PC-9 (cell line): ENCODE measurements at regions not wholly inside any gene's neighbourhood (a gene's known extent, or its start where the extent isn't known, plus 50 kb on each side); places are given as distances from the start of the nearest gene placed in this dataset.

Source experiments
- EZH2 ChIP-seq: fragments of 200-600 bp; sonication (generic); IDR thresholded peaks from 2 replicates; pipeline ENCODE4 v1.8.0; 2017; ENCODE audit warnings: antibody characterized with exemption, low read depth
- TF ChIP-seq, protein P1 (sequence below): fragments of 200-600 bp; sonication (generic); conservative IDR thresholded peaks from 2 replicates; pipeline ENCODE4 v1.6.1; 2017; ENCODE audit warnings: mixed run types, antibody characterized with exemption, mild to moderate bottlenecking, moderate library complexity

DNA sequence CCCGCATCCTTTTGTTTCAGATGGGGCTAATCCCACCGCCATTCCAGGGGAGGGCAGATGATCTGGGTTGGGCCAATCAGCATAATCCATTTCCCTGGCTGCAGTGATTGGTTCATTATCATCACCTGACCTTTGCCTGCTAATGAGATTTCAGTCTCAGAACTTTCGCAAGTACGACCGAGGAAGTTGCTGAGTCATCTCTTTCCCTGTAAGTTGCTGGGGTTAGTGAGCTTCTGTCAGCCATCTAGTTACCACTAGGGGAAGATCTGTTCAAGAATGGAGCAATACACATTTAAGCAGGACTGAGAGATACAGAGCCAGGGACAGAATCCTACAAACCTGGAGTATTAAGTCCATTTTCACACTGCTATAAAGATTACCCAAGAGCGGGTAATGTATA is 65.3 kb upstream of the NUDT7 start:
- TF ChIP-seq EZH2 = no peak
- TF ChIP-seq, protein P1, sequence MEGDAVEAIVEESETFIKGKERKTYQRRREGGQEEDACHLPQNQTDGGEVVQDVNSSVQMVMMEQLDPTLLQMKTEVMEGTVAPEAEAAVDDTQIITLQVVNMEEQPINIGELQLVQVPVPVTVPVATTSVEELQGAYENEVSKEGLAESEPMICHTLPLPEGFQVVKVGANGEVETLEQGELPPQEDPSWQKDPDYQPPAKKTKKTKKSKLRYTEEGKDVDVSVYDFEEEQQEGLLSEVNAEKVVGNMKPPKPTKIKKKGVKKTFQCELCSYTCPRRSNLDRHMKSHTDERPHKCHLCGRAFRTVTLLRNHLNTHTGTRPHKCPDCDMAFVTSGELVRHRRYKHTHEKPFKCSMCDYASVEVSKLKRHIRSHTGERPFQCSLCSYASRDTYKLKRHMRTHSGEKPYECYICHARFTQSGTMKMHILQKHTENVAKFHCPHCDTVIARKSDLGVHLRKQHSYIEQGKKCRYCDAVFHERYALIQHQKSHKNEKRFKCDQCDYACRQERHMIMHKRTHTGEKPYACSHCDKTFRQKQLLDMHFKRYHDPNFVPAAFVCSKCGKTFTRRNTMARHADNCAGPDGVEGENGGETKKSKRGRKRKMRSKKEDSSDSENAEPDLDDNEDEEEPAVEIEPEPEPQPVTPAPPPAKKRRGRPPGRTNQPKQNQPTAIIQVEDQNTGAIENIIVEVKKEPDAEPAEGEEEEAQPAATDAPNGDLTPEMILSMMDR = no peak
